Epithelial cell of esophagus (primary cell): ENCODE measurements at regions not wholly inside any gene's neighbourhood (a gene's known extent, or its start where the extent isn't known, plus 50 kb on each side); places are given as distances from the start of the nearest gene placed in this dataset.
"Not testable (repeated sequence)": the region's sequence is repeated elsewhere in the genome, so short reads cannot be mapped to it uniquely, and the experiment has no call there.

Experiments
- DNase-seq: peaks from one replicate; pipeline ENCODE4 v3.0.0; 2010; ENCODE audit warnings: low read depth
- H3K4me3 ChIP-seq: 2 replicates; pipeline ENCODE4 v1.5.1; 2011; ENCODE audit warnings: mild to moderate bottlenecking, low read length, control low read depth
- TF ChIP-seq, protein P1 (sequence below): IDR thresholded peaks from 2 replicates; pipeline ENCODE4 v1.5.1; 2011; ENCODE audit warnings: low read depth, mild to moderate bottlenecking, low read length, control low read depth, inconsistent platforms; ENCODE audit not compliant: insufficient read depth; ENCODE audit errors: missing control alignments

DNA sequence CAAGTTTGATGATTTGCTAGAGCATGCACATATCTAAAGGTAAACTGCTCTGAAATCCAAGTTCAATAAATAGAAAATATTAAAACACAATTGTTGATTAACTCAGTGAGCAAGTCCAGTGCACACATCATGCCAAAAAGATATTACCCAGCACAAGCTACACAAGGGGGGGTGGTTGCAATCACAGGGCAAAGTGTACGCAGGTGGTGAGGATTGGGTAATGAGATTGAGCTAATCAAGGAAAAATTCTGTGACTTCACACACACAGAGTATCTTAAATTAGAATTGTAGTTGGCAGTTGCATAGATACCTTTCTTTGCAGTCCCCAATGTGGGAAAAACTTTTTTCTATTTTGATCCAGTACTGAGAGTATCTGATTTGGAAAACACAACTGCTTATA, 156.1 kb upstream of the NTRK2 start:
- no peak overlapping the region for H3K4me3 ChIP-seq
- TF ChIP-seq, protein P1, sequence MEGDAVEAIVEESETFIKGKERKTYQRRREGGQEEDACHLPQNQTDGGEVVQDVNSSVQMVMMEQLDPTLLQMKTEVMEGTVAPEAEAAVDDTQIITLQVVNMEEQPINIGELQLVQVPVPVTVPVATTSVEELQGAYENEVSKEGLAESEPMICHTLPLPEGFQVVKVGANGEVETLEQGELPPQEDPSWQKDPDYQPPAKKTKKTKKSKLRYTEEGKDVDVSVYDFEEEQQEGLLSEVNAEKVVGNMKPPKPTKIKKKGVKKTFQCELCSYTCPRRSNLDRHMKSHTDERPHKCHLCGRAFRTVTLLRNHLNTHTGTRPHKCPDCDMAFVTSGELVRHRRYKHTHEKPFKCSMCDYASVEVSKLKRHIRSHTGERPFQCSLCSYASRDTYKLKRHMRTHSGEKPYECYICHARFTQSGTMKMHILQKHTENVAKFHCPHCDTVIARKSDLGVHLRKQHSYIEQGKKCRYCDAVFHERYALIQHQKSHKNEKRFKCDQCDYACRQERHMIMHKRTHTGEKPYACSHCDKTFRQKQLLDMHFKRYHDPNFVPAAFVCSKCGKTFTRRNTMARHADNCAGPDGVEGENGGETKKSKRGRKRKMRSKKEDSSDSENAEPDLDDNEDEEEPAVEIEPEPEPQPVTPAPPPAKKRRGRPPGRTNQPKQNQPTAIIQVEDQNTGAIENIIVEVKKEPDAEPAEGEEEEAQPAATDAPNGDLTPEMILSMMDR: no peak
- DNase-seq: peak; percentile 90

DNA sequence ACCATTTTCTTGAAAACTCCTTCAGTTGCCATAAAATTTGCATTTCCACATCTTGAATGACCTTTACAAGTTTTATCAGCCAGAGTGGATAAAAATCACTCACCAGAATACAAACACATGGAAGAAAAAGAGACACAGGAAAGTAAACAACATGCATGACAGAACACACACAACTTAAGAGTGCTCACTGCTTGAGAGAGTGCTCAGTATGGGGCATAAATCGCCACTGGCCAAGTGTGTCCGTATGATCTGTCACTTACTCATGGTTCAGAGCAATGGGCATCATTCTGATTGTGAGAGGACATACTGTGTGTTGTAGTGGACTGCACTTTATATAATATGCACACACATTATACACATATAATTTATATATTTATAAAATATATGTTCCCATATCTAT, 155.6 kb upstream of the NTRK2 start:
- TF ChIP-seq, protein P1: no peak
- peak; percentile 21 for DNase-seq
- H3K4me3 ChIP-seq: no peak overlapping the region

- no peak for DNase-seq
- TF ChIP-seq, protein P1: no peak
- no peak overlapping the region for H3K4me3 ChIP-seq
Measured at GRCh38 chr9:84514421-84514820, 155.1 kb upstream of the NTRK2 start.

DNA sequence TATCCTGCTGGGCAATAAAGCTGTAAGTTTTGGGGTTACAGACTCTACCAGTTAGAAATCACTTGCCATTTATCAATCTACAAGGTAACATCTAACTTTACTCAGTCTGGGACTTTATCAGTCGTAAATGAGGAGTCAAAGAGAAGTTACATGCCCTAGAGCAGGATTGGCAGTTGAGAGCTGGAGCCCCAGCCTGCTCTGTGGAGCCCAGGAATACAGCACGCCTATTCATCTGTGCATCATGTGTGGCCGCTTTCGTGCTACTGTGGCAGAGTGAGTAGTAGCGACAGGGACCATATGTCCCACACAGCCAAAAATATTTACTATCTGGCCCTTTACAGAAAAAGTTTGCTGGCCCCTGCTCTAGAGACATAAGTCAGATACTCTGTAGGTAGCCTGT, 152.5 kb upstream of the NTRK2 start:
- no peak overlapping the region for H3K4me3 ChIP-seq
- TF ChIP-seq, protein P1: no peak
- no peak for DNase-seq

- H3K4me3 ChIP-seq: no peak overlapping the region
- TF ChIP-seq, protein P1: peak; percentile 14
- peak; percentile 87 for DNase-seq
Measured at GRCh38 chr9:84519413-84519812, 150.1 kb upstream of the NTRK2 start.

GRCh38 chr9:84521208-84521607, 148.3 kb upstream of the NTRK2 start:
- TF ChIP-seq, protein P1: no peak
- DNase-seq: no peak
- H3K4me3 ChIP-seq: no peak overlapping the region

- not testable (repeated sequence) for H3K4me3 ChIP-seq, DNase-seq
Measured at GRCh38 chr9:84526211-84526610, 143.3 kb upstream of the NTRK2 start.

- H3K4me3 ChIP-seq: not testable (repeated sequence)
Measured at GRCh38 chr9:84527060-84527720, 142.3 kb upstream of the NTRK2 start.

GRCh38 chr9:84535973-84536372, 133.6 kb upstream of the NTRK2 start:
- not testable (repeated sequence) for H3K4me3 ChIP-seq, DNase-seq

More at GRCh38 chr9:84527060-84527720, 142.3 kb upstream of the NTRK2 start:
- DNase-seq: not testable (repeated sequence)
